GM23248 (cell line): ENCODE measurements at regions not wholly inside any gene's neighbourhood (a gene's known extent, or its start where the extent isn't known, plus 50 kb on each side); places are given as distances from the start of the nearest gene placed in this dataset.

Experiments used
- EZH2 ChIP-seq: fragments of 200-600 bp; sonication (generic); IDR thresholded peaks from 2 replicates; pipeline ENCODE4 v1.6.1; 2018; ENCODE audit warnings: antibody characterized with exemption, mild to moderate bottlenecking; ENCODE audit not compliant: insufficient read depth, poor library complexity, severe bottlenecking
- EZH2phosphoT487 ChIP-seq: fragments of 200-600 bp; sonication (generic); IDR thresholded peaks from 2 replicates; pipeline ENCODE4 v1.6.1; 2018; ENCODE audit warnings: antibody characterized with exemption, moderate library complexity, mild to moderate bottlenecking, low read depth; ENCODE audit not compliant: insufficient read depth

DNA sequence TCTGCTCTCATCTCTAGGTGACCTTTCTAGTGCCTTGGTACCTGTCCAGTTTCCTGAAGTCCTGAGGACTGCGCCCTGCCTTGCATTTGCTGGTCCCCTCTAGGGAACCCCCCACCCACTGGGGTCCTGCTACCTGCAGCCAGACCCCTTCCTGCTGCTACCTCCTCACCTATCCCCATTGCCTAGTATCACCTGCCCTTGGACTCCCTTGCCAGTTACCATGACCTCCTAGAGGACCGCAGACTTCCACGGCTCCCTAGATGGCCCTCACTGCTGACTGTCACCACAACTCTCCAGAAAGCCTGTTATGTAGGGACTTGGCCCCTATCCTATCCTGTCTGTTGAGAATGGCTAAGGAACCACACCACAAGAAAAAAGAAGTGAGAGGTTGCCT is 166.6 kb downstream of the EFNB1 start:
- TF ChIP-seq EZH2 (no peak), EZH2phosphoT487 (no peak)
